IMR-90 (cell line): ENCODE measurements at regions not wholly inside any gene's neighbourhood (a gene's known extent, or its start where the extent isn't known, plus 50 kb on each side); places are given as distances from the start of the nearest gene placed in this dataset.

Experiments used
- CEBPB ChIP-seq: IDR thresholded peaks from 2 replicates; pipeline ENCODE4 v1.6.1; 2012; ENCODE audit warnings: low read depth, low read length, improper control_type of control experiment
- POLR2A ChIP-seq: IDR thresholded peaks from 2 replicates; pipeline ENCODE4 v1.6.1; 2012; ENCODE audit warnings: mild to moderate bottlenecking, low read depth, low read length
- RFX5 ChIP-seq: IDR thresholded peaks from 2 replicates; pipeline ENCODE4 v1.8.0; 2012; ENCODE audit warnings: low read depth, mild to moderate bottlenecking, low read length, moderate library complexity

DNA sequence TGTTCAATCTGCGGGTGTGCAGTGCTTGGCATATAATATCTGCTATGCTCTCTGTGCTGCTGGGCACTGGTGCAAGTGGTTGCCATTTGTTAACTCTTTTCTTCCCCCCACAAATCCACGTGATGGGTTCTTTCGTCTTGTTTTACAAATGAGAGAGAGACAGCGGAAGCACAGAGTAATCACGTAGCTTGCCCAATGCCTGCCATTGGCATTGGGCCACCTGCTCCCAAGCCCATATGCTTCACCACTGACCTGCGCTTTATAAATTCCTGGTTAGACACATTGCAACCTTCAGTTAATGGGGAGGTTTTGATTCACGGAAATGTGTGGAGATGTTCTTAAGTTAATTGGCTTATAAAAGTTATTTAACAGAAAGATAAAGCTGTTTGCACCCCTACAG lies 194.8 kb upstream of the ADAMTS16 start:
- no peak for TF ChIP-seq POLR2A
- TF ChIP-seq RFX5 = no peak
- no peak for TF ChIP-seq CEBPB
